ENCODE measurements at regions not wholly inside any gene's neighbourhood (a gene's known extent, or its start where the extent isn't known, plus 50 kb on each side); places are given as distances from the start of the nearest gene placed in this dataset.

GRCh38 chr10:43853369-43853768 is 204.7 kb upstream of the ZNF32 start:
- in situ Hi-C loops (cut with HindIII; ENCODE audit: low pct_ligation_motif_present, low sequenced_read_pairs): no loop called here
- DNase-seq: no peak
- Histone ChIP-seq H3K27me3 (replicated peaks) (no peaks in the 10 kb centered on the region), H3K36me3 (replicated peaks) (no peaks in the 10 kb centered on the region), H3K4me3 (ENCODE audit: low read depth, low read length) (no peak overlapping the region), H3K27ac (no peak overlapping the region)
- no peak for TF ChIP-seq CTCF (IDR thresholded peaks at IDR 0.05; ENCODE audit: low read depth, low read length, missing control alignments)

GRCh38 chr10:43852644-43853214 is 204.0 kb upstream of the ZNF32 start:
- in situ Hi-C loops (cut with HindIII; ENCODE audit: low pct_ligation_motif_present, low sequenced_read_pairs): no loop called here
- H3K27me3 ChIP-seq (replicated peaks): no peaks in the 10 kb centered on the region
- H3K4me3 ChIP-seq (ENCODE audit: low read depth, low read length): no peak overlapping the region
- H3K27ac ChIP-seq: no peak overlapping the region
- no peak for DNase-seq
- H3K36me3 ChIP-seq (replicated peaks): no peaks in the 10 kb centered on the region
- TF ChIP-seq CTCF (IDR thresholded peaks at IDR 0.05; ENCODE audit: low read depth, low read length, missing control alignments): no peak

- Histone ChIP-seq H3K4me3 (ENCODE audit: low read depth, low read length) (no peak overlapping the region), H3K27ac (no peak overlapping the region), H3K27me3 (replicated peaks) (no peaks in the 10 kb centered on the region), H3K36me3 (replicated peaks) (no peaks in the 10 kb centered on the region)
- no peak for TF ChIP-seq CTCF (IDR thresholded peaks at IDR 0.05; ENCODE audit: low read depth, low read length, missing control alignments)
- in situ Hi-C loops (cut with HindIII; ENCODE audit: low pct_ligation_motif_present, low sequenced_read_pairs): no loop called here
- DNase-seq: no peak
Measured at GRCh38 chr10:43852149-43852548, 203.5 kb upstream of the ZNF32 start.

- in situ Hi-C loops (cut with HindIII; ENCODE audit: low pct_ligation_motif_present, low sequenced_read_pairs): no loop called here
- H3K27ac ChIP-seq: no peak overlapping the region
- H3K27me3 ChIP-seq (replicated peaks): no peaks in the 10 kb centered on the region
- no peak for TF ChIP-seq CTCF (IDR thresholded peaks at IDR 0.05; ENCODE audit: low read depth, low read length, missing control alignments)
- H3K4me3 ChIP-seq (ENCODE audit: low read depth, low read length): no peak overlapping the region
- no peaks in the 10 kb centered on the region for H3K36me3 ChIP-seq (replicated peaks)
- no peak for DNase-seq
Measured at GRCh38 chr10:43851030-43851429, 202.3 kb upstream of the ZNF32 start.

- in situ Hi-C loops (cut with HindIII; ENCODE audit: low pct_ligation_motif_present, low sequenced_read_pairs): no loop called here
- Histone ChIP-seq H3K36me3 (replicated peaks) (no peaks in the 10 kb centered on the region), H3K27me3 (replicated peaks) (no peaks in the 10 kb centered on the region), H3K4me3 (ENCODE audit: low read depth, low read length) (no peak overlapping the region), H3K27ac (no peak overlapping the region)
- DNase-seq: no peak
- TF ChIP-seq CTCF (IDR thresholded peaks at IDR 0.05; ENCODE audit: low read depth, low read length, missing control alignments): no peak
Measured at GRCh38 chr10:43849551-43849950, 200.9 kb upstream of the ZNF32 start.

GRCh38 chr10:43846968-43847367 is 198.3 kb upstream of the ZNF32 start:
- TF ChIP-seq CTCF (IDR thresholded peaks at IDR 0.05; ENCODE audit: low read depth, low read length, missing control alignments): no peak
- no peak overlapping the region for H3K27ac ChIP-seq
- in situ Hi-C loops (cut with HindIII; ENCODE audit: low pct_ligation_motif_present, low sequenced_read_pairs): no loop called here

More at GRCh38 chr10:43846968-43847367, 198.3 kb upstream of the ZNF32 start:
- Histone ChIP-seq H3K27me3 (replicated peaks) (no peaks in the 10 kb centered on the region), H3K36me3 (replicated peaks) (no peaks in the 10 kb centered on the region), H3K4me3 (ENCODE audit: low read depth, low read length) (no peak overlapping the region)
- no peak for DNase-seq

All from brain microvascular endothelial cell (primary cell).